HG02571 (cell line): ENCODE measurements at regions not wholly inside any gene's neighbourhood (a gene's known extent, or its start where the extent isn't known, plus 50 kb on each side); places are given as distances from the start of the nearest gene placed in this dataset.

Experiments
- ATAC-seq: cut with Tn5 transposase; IDR thresholded peaks from one replicate; pipeline ENCODE4 v1.9.1; 2021; ENCODE audit warnings: mild to moderate bottlenecking, moderate library complexity; ENCODE audit not compliant: unreplicated experiment

DNA sequence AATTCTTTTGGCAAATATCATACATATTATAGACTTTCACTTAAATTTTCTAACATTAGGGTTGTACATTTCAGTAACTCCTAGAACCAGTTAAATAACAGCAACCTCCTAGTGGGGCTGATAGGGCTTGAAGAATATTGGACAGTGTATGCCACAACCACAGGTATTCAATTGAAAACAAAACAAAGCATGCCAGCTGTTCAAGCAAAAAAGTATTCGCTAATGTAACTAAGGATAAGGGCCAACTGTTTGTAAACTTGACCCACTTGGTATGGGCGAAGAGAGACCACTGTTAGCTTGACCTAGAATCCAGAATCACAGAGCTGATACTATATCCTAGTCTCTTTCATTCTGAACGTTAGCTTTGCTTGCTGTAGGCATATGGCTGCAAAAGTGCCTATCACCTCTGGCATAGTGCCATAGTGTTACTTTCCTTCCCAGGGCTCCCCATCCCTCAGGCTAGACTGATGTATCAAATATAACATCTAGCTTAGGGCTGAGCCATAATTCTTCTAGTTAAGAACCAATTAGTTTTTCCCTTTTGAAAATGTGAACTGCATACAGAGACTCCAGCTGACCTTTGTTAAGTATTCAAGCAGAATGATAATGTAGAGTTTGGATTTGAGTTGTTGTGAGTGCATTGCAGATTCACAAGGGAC, 458.8 kb upstream of the NRXN1 start:
- ATAC-seq: no peak

DNA sequence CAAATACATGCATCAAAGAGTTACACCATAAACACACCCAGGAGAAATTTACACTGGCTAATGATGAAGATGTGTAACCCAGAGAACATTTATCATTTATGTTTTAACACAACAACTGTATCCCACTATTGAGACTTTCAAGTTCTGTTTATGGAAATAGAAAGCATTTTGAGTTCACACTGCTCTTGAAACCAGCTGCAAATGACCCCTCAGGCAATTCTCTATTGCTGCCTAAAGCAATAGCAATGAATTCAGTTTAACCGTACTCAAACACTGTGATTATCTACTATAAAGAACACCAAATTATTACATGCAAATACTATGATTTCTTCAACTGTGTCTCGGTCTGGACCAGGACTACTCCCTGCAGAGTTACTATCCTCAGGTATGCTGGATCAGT, 452.7 kb upstream of the NRXN1 start:
- no peak for ATAC-seq

GRCh38 chr2:51483720-51484119, 451.8 kb upstream of the NRXN1 start:
- no peak for ATAC-seq

DNA sequence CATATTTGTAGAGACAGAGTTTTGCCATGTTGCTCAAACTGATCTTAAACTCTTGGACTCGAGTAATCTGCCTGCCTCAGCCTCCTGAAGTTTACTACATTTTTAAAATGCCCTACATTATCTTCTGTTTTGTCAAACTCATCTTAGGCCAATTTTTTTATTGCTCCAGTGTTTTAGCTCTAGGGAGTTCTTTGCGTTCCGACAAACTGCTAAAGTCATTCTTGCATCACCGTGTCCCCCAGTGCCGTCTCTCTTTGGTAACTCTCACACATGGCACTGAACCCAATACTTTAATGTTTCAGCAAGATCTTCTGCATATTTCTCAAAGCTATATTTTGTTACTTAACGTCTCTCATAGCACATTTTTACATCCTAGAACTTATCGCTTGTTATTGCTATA, 440.9 kb upstream of the NRXN1 start:
- ATAC-seq: no peak

GRCh38 chr2:51472300-51472699, 440.4 kb upstream of the NRXN1 start:
- ATAC-seq: no peak

DNA sequence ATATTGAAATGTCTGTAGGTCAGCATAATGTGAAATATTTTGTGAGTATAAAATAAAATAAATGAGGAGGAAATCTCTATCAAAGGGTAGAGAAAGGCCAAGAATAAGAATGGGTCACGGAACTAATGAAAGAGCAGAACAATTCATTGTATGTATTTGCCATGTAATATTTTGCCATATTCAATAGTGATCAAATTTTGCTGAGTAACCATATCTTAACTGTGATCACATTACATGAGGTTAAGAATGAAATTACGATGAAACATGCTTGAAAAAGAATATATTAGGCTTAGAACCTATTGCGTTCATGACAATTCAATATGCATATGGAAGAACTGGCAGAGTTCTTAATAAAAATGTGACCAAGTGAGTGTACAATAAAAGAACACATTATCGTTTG, 437.2 kb upstream of the NRXN1 start:
- no peak for ATAC-seq

GRCh38 chr2:51465326-51465725, 433.4 kb upstream of the NRXN1 start:
- ATAC-seq: no peak

DNA sequence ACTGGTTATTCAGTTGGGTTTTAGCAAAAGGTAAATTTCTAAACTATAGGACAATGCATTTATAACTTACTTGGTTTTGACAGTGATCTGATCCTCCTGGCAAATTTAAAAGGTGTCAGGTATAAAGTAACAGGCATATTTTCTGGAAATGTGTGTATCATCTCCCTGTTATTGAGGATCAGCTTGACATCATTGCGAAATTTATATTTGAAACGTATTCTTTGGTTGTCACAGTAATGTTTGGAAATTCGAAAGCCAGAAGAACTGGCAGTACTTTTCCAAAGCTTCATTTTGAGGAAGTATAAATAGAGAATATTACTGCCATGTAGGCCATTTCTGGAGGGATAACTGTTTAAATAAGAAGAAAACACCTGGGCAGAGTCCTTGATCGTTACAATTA, 422.2 kb upstream of the NRXN1 start:
- no peak for ATAC-seq

- no peak for ATAC-seq
These were observed 417.0 kb upstream of the NRXN1 start for GRCh38 chr2:51448911-51449310.

- no peak for ATAC-seq
These were observed 409.9 kb upstream of the NRXN1 start for GRCh38 chr2:51441786-51442185.

DNA sequence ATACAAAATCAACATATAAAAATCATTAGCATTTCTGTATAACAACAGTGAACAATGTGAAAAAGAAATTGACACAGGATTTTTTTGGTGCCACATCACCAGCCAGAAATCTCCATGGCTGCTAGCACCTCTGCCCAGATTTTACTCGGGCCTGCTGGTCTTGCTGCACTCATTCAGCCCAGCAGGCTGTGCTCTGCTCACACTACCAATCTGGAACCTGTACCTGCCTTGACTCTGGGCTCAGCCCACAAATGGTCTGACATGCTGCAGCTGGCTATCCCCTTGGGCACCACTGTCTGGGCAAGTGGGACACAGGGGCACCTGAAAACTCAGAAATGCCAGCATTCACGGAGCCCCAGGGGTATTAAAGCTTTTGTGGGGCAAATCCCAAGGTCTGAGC, 392.5 kb upstream of the NRXN1 start:
- ATAC-seq: no peak

- no peak for ATAC-seq
These were observed 388.6 kb upstream of the NRXN1 start for GRCh38 chr2:51420511-51420910.

DNA sequence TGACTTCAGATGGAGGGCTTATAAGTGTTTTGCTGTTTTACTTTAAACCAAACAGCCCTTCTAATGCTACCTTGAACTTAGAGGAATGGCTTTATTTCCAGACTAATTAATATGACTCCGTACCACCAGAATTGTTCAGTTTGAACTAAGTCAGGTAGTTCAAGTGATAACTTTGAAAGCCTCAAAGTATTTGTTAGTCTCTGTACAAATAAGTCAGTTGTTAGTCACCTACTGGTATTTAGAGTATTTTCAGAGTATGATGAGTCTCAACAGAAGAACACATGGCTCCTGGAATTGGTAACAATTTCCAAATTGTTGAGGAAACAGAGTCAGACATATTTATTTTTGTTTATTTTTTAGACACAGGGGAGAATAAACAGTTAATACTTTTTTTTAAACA, 381.8 kb upstream of the NRXN1 start:
- ATAC-seq: no peak

- ATAC-seq: no peak
These were observed 378.4 kb upstream of the NRXN1 start for GRCh38 chr2:51410331-51410730.

DNA sequence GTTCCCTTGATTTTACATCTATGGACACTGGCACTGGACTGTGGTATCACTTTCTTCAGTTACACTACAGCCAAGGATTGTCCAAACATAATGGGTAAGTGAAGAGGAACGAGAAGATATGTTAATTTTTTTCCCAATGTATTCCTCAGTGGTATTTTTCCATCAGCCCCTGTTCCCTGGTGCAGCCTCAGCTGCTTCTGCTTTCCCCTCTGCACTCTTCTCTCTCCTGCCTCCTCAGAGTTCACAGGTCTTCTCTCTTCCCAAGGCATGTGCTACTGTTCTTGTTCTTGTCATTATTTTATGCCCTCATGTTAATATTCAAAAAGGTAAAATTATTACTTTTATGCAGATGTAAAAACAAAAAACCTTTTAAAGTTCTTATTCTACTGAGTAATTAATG, 378.0 kb upstream of the NRXN1 start:
- no peak for ATAC-seq

- ATAC-seq: no peak
These were observed 372.3 kb upstream of the NRXN1 start for GRCh38 chr2:51404226-51404625.

DNA sequence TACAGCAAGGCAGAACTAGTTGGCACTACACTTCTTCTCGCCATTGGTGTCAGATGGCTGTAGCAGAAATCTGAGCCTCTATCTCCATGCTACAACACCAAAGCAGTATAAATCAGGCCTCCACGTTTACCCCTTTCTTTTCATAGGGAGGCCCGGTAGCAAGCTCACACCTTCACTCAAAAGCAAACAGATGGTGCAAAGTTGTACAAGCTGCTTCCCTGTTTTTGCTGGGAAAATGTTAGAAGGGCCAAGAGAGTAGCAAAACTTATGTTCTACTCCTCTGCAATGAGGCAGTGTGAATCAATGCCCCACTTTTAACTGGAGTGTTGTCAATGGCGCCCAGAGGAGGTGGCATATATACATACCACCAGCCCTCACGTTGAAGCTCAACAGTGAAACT, 369.6 kb upstream of the NRXN1 start:
- no peak for ATAC-seq

GRCh38 chr2:51387235-51387634, 355.3 kb upstream of the NRXN1 start:
- ATAC-seq: no peak

DNA sequence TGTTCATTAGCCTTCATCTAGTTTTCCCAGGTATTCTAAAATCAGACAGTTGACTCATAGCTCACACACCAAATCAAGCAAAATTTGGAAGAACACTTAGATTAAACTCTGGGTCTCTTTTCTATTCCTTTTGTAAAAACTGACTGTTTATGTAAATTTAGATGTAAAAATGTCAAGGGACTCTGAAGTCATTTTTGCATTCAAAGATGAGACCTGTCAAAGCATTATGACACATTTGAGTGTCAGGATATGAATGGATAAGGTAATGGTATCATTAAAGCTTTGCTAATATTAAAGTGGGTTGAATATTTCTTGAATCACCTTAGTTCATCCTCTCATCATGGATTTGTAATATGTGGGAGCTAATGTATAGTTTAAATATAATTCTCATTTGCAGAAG, 348.1 kb upstream of the NRXN1 start:
- no peak for ATAC-seq

- ATAC-seq: no peak
These were observed 336.3 kb upstream of the NRXN1 start for GRCh38 chr2:51368250-51368649.

DNA sequence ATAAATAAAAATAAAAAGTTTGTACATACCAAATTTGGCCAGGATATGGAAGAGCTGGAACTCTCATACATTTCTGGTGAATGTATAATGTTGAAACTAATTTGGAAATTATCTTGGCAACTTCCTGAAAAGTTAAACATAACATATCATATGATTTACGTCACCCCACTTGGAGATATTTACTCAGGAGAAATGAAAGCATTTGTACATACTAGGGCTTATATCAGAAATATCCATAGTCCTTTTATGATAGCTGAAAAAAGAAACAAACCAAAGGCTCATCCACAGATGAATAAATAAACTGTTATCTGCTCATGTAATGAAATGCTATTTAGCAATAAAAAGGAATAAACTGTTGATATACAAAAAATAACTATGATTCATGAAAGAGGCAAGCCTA, 318.2 kb upstream of the NRXN1 start:
- ATAC-seq: no peak

DNA sequence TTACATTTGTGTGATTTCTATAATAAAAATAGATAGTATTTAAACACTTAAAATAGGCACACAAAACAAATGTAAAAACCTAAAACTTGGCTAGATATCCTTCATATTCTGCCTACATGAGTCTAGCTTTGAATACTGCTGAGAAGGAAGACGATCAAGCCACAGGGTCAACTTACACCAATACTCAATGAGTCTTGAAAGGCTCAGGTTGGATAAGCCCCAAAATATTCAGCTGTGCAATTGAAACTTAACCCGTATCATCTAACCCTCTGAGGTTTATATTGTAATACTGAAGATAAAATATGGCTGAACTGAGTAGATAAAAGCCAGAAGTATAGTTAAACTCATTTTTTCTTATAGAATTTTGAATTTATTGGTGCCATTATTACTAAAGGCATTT, 313.0 kb upstream of the NRXN1 start:
- ATAC-seq: no peak
